T-helper 2 cell (primary cell): ENCODE measurements at regions not wholly inside any gene's neighbourhood (a gene's known extent, or its start where the extent isn't known, plus 50 kb on each side); places are given as distances from the start of the nearest gene placed in this dataset.
"Not testable (repeated sequence)": the region's sequence is repeated elsewhere in the genome, so short reads cannot be mapped to it uniquely, and the experiment has no call there.

Experiments used
- DNase-seq, 5 experiments: peaks; one replicate each; pipeline versions ENCODE4 v3.0.0 to v3.0.0-alpha.2; 2012 to 2022

DNA sequence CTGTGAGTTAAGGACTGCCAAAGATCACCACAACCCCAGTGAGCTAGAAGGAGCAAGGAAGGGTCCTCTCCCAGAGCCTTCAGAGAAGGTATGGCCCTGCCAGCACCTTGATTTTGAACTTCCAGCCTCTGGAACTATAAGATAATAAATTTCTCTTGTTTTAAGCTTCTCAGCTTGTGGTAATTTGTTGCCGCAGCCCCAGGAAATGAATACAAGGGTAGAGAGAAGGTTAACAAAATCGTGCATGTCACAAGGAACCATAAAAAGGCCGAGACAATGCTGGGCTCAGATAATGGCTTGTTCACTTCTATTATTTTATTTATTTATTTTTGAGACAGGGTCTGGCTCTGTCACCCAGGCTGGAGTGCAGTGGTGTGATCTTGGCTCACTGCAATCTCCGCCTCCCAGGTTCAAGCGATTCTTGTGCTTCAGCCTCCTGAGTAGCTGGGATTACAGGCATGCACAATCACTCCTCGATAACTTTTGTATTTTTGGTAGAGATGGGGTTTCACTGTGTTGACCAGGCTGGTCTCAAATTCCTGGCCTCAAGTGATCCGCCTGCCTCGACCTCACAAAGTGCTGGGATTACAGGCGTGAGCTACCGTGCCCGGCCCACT is 71.5 kb downstream of the WSB1 start:
- DNase-seq: not testable (repeated sequence)

DNA sequence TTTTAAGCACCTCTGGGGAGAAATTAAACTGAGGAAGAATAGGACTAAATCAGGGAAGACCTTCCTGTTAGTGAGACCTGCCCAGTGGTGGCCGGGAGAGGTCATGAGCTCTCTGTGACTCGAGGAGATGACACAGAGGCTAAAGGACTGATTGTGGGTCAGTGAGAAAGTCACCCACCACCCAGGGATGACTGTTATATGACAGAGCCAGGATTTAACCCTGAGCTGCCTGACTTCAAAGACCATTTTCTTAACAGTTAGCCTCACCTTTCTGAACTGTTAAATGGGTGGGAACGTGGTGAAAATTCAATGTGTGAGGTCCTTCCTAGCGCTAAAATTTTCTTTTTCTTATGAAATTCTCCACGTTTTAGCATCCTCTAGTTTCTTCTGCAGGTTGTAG is 72.5 kb downstream of the WSB1 start:
- no peak for DNase-seq

DNA sequence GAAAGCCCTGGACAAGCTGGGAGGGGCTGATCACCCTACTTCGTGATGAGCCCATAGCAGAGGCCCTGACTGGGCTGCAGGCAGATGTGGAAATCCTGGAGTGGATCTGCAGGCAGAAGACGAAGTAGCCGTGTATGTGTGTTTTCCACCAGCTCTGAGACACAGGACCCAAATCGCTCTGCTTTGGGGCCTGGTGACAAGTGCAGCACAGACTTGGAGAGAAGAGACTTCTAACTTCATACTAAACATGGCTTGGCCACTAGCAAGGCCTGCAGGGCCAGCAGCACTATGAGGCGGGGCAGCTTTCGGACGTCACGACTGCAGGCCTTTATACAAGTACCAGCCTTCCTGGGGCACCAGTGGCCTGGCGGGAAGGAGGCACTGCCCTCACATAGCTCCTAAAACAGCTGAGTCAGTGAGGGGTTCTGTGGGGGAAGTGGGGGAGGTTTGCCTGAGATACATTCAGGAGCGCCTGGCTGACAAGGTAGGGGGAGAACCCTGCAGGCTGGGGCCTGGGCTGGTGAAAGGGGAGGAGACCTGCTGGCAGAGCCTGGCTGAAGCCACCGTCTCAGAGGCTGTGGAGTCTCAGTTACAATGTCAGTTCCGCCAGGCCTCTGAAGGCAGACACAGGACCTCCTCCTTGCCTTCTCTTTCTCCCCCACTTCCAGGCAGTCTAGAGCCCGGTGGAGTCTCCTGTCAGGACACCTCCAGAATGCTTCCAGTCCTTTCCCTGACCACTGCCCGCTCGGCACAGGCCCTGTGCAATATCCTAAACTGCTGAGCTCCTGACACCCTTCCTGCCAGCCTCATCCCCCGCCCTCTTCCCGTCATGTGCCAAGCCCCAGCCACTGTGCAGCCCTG is 73.4 kb downstream of the WSB1 start:
- no peak for DNase-seq

DNA sequence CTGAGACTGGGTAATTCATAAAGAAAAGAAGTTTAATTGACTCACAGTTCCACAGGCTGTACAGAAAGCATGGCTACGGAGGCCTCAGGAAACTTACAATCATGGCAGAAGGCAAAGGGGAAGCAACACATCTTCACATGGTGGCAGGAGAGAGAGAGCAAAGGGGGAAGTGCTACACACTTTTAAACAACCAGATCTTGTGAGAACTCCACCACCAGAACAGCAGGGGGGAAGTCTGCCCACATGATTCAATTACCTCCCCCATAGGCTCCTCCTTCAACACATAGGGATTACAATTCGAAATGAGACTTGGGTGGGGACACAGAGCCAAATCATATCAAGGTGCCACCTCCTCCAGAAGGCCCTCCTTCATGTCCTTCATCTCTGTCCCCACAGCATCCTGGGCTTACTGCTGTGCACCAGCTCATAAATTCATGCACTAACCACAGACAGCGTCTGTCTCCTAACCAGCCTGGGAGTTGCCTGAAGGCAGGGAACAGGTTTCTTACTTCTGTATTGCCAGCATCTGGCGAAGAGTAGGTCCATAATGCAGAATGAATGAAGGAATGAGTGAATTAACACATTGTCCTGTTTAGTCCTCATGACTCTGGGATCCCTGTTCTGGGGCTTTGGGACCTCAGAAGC is 74.4 kb downstream of the WSB1 start:
- no peak for DNase-seq

DNA sequence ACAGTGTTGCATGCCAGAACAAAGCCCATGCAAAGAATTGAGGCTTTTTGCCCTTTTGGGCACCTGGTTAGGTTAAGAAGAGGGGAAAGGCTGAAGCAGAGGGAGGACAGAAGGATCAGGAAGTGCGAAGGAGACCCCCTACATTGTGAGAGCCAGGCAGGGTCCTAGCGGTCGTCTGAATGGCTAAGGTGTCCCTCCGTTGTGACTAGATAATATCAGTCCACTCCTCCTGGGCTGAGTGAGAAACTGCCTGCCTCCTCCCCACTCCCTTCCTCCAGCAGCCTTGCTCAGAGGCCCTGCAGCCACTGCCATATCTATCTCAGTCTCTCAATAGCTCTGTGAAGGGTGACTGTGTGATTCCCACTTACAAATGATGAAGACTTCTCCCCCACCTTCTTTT is 75.1 kb downstream of the WSB1 start:
- DNase-seq: no peak

DNA sequence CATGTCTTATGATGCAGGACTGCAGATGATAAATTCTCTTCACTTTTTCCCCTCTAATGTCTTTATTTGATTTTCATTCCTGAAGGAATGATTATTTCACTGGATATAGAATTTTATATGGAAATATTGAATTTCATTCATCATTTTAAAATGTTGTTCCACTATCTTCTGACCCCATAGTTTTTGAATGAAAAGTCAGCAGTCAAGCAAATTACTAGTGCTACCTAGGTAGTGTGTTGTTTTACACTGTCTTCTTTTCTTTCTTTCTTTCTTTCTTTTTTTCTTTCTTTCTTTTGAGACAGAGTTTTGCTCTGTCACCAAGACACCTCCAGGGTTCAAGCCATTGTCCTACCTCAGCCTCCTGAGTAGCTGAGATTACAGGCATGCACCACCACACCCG is 76.9 kb downstream of the WSB1 start:
- DNase-seq: no peak

DNA sequence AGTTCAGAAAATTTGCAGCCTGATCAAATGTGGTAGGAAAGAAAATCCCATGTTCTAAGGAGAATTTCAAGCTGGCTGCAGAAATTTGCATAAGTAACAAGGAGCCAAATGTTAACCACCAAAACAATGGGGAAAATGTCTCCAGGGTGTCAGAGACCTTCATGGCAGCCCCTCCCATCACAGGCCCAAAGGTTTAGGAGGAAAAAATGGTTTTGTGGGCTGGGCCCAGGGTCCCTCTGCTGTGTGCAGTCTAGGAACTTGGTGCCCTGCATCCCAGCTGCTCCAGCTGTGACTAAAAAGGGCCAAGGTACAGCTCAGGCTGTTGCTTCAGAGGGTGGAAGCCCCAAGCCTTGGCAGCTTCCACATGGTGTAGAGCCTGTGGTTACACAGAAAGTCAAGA is 79.8 kb downstream of the WSB1 start:
- DNase-seq: not testable (repeated sequence)

DNA sequence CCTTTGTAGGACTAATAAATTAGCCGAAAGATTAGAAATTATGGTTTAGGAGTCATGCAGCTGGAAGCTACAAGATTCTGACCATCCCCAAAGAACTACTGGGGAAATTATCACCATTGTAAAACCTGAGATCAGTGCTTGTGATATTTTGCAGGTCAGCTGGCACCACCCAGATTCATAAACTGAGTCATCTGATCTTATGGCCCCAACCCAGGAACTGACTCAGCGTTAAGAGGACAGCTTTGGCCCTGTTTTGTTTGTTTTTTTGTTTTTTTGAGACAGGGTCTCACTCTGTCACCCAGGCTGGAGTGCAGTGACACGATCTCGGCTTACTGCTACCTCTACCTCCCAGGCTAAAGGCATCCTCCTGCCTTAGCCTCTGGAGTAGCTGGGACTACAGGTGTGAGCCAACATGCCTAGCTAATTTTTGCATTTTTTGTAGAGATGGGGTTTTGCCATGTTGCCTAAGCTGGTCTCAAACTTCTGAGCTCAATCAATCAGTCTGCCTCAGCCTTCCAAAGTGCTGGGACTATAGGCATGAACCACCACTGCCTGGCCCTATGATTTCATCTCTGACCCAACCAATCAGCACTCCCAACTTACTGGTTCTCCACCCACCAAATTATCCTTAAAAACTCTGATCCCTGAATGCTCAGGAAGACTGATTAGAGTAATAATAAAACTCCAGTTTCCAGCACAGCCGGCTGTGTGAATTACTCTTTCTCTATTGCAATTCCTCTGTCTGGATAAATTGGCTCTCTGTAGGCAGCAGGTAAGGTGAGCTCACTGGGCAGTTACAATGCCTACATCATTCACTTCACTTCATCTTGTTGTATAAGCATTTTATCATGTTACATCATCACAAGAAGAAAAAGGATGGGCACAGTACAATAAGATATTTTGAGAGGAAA is 79.4 kb upstream of the KSR1 start:
- DNase-seq: no peak

DNA sequence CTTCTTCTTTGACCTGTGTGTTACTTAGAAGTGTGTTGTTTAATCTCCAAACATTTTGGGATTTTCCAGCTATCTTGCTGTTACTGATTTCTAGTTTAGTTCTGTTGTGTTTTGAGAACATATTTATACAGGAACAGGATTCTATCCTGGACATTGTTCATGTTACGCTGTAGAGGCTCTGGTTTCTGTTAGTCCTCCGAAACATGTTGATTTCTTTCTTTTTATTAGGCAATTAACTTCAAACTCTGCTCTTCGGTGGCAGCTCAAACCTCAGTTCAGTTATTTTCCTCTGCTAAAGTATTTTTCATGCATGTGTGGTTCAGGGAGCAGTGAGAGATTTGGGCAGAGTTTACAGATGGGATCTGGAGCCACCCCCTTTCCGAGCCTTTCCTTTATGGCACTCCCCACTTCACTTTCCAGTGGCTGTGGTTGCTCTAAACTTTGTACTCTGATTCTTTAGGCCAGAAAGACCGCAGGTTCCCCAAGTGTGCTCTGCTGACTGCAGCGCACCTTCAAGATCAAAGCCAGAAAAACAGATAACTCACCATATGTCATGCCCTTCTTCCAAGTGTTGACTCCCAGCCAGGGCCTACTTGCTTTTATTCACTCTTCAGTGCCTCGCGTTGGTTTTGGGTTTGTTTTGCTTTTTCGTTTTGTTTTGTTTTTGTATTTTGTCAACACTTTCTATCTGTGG is 77.6 kb upstream of the KSR1 start:
- no peak for DNase-seq

DNA sequence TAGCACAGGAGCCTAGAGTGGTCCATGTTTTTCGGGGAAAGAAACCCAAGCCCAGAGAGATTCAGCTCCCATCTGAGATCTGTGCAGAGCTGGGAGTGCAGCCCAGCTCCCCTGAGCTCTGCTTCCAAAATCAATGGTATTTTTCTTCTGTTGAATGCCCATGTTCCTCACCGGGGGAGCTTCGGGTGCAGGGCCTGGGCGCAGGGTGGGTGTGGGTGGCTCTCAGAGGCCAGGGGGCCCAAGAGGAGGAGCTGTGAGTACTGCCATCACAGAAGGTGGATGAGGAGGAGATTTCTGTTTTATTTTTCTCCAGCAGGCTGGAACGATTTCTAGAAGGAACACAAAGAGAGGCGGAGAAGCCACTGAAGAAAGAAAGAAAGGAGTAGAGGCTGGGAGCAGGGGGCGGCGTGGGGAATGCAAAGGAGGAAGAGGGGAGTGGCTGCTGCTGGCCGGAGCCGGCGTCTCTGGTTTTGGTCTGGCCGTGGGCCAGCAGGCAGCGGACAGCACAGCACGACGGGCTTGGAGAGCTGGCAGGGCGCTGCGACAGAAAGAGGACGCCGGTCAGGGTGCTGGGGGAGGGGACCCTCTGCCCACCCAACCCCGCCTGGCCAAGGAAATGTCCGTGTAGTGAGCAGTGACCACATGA is 76.2 kb upstream of the KSR1 start:
- no peak for DNase-seq

DNA sequence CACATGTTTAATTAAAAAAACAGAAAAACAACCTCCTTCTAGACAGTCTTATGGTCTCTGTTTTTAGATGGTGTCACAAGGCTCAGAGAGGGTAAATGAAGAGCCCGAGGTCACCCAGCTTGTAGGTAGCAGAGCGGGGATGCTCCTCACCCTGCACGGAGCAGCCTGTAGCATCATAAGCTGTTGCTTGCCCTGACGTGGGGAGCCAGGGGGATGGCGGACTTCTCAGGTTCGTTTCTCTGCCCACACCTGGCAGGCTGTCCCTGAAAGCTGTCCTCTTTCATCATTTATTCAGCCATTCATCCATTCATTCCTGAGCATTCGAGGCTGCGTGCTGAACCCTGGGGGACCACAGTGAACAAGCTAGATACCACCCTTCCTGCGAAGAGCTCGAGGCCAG is 75.7 kb upstream of the KSR1 start:
- DNase-seq: no peak

DNA sequence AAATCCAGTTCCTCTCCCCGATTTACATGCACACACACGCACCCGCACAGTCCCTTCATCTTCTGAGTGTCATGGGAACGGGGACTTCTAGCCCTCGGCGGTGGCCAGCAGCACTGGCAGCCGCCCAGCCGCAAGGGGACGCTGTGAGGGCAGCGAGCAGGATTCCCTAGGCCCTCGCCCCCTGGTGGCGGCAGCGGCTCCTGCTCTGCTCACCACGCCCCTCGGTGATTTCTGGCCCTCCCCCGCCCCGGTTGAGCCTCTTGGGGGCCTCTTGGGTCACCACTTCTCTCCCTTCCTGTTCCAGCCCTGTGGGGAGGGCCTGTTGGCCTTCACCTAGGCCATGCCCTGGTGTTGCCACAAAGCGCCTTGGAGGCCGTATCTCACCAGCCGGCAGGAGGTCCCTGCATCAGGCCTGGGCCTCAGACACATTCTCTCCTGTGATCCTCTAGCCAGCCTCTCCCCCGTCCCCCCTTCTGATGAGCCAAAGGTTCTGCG is 75.2 kb upstream of the KSR1 start:
- peak; percentile 54 to 79 (median 72) for DNase-seq

DNA sequence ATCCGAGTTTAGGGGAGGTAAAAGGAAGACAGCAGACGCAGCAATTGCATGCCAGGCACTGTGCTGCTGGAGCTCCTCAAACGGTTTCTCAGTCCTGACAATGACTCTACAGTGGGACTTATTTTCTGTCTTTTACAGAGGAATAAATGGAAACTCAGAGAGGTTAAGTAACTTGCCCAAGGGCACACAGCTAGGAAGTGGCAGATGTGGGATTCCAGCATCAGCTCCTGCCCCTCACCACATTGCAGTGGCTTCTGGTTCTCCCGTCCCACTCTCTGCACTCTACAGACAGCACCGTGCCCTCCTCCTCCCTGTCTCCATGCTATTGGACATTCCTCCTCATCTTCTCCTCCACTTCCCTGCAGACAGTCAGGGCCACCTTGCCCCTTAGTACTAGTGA is 74.2 kb upstream of the KSR1 start:
- no peak for DNase-seq

DNA sequence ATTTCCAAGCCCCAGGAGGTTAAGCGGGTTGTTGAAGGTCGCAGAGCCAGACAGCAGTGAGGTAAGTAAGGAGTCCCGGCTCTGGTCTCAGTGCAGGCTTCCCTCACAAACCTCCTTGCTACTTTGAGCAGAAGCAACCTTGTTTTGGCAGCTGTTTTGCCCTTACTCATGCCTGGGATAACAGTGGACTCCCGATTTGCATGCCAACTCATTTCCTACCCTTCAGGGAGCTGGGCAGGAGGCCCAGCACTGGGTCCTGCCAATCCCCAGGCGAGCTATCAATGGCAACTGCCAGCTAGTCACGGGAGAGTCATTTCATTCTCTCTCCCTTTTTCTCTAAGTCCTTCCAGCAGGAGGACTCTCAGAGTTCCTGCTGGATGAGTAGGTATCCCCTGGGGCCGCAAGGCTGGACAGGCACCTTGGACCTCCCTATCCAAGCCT is 72.0 kb upstream of the KSR1 start:
- no peak for DNase-seq

DNA sequence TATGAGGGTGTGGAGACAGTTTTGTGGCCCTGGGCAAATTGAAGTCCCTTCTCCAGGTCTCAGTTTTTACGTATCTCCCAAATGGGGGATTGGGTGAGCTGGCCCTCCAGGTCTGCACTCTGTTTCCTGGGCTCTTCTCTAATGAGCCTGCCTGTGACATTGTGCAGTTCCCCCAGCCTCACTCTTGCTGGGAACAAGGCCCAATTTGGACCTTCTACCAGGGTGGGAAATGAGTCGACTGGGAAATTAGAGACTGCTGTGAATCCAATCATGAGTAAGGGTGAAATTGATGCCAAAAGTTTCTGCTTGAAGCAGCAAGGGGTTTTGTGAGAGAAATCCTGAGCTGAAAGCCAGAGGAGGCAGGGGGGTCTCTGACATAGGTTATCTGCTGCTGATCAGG is 71.5 kb upstream of the KSR1 start:
- DNase-seq: no peak

DNA sequence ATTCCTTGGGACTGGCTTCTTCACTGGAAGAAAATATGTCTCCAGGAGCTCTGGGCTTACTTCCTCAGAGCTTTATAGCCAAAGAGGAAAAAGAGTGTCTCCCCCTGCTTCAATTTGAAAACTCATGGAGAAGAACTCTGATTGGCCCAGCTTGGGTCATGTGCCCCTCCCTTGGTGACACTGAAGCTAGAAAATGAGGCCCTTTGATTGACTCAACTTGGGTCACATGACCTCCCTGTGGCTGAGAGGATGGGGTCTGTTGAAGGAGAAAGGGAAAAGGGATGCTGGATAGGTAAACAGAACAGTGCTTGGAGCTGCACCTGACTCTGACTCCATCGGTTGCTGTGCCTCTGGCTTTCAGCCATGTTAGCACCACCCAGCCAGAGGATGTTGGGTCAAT is 70.6 kb upstream of the KSR1 start:
- DNase-seq: no peak

DNA sequence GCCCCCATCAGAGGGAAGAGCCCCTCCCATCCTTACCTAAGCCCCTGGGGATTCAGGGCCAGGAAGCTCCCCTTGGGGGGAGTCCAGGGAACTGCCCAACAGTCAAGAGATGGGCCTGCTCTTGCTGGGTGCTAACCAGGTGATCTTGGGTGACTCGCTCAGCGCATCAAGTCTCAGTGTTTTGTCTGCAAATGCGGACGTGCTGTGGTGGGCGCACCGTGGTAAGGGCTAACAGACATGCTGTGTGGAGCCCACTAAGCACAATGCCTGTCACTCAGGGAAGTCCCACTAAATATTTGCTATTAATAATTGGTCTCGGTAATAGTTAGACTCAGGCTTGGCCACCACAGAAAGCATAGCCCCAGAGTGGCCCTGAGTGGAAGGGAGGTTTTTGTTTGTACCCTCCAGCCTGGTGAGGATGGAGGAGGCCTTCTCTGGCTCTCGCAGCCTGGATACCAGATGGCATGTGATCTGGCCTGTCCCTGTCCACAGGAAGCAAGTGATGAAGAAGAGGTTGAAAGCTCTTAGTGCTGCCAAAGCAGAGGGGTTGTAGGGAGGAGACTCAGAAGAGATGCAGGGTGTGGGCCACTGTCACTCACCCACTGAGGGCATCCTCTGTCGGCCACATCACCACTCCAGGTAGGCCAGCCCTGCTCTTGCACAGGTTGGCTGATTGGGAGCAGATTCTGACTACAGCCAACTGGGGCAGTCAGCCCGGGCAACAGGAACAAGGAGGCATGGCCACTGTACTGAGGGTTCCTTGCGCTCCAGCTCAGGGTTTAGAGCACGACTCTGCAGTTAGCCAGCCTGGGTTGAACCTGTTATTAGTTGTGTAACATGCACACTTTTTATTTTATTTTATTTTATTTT is 69.8 kb upstream of the KSR1 start:
- no peak for DNase-seq

DNA sequence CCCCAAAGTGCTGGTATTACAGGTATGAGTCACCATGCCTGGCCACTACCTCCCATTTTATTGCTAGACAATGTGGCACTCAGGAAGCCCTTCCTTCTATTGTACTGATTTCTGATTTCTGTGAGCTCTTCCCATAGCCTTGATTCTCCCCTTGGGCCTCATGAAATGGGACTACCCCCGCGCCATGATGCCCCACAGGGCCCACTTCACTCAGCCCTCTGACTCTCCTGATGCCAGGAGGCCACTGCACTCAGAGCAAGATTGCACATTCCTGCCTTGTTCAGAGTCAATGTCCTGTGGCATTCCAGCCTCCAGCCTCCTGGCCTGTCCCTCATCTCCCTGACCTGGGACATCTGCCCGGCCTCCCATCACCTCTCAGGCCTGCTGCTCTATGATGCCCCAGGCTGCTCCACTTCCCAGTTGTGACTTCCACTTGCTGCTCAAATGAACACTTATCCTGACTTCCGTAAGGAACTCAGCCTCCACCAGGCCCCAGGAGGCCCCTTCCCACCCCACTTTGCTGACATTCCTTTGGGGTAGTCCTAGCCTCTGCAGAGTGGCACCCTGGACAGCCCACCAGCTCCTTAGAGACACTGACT is 66.6 kb upstream of the KSR1 start:
- DNase-seq: no peak

DNA sequence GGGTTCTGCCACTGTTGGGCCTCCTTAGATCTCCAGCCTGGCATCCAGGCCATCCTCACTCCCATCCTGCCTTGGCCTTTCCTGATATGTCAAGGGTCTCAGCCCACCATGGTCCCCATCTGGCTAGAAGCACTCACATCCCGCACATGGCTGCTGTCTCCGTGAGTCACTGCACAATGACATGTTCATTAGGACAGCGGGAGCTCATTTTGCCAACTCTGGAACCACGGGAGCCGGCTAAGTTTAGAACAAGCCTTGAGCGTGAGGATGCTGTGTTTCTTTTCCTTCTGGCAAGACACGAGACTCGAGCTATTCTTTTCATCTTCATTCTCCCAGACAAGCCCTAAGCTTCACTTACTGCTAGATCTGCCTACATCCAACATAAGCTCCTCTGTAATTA is 65.7 kb upstream of the KSR1 start:
- no peak for DNase-seq

DNA sequence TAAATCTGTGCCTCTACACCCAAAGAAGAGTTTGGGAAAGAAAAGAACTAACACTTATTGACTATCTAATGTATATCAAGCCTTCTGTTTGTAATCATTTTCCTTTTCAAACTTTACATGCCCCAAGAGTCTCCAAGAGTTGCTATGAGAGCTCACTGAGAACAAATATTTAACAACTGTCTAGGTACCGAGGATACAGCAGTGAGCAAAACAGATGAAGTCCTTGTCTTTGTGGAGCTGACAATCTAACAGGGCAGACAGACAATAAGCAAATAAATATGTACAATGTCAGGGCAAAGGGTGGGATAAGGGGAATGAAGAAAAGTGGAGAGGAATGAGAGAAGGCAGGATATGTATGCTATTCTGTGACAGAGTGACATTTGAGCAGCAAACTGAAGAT is 64.8 kb upstream of the KSR1 start:
- no peak for DNase-seq
